ENCODE measurements at regions not wholly inside any gene's neighbourhood (a gene's known extent, or its start where the extent isn't known, plus 50 kb on each side); places are given as distances from the start of the nearest gene placed in this dataset.

DNA sequence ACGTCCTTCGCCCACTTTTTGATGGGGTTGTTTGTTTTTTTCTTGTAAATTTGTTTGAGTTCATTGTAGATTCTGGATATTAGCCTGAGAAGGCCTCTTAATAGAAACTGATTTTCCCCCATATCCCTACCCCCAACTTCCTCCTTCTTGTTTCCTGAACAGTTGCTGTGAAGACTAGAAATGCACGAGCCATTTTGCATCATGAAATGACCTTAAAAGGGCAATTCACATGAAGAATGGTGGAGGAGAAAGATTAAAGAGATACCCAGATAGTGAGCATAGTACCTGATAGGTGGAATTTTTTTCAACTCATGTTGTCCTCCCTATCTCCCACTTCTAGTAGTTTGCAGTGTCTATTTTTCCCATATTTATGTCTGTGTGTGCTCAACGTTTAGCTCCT is 55.2 kb upstream of the KCNH8 start:
- no peak for DNase-seq (ENCODE audit: low read depth in 2 of 2, low spot score in 1 of 2)

DNA sequence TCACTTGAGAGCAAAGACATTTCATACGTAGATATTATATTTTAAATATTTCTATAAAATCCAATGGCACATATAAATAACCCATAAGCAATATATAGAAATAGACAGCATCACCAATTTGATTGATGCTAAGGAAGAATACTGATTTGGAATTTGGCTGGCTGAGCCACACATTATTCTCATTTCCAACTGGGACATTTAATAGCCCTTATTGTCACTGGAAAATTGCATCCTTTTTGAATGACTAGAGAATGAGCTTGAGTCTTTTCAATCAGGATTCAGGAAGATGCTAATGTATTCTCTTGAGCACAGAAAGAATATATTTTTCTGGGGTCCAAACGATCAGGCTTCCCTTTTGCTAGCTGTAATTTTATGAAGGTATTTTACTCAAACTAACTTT is 70.9 kb upstream of the KCNH8 start:
- no peak for DNase-seq (ENCODE audit: low read depth in 2 of 2, low spot score in 1 of 2)

DNA sequence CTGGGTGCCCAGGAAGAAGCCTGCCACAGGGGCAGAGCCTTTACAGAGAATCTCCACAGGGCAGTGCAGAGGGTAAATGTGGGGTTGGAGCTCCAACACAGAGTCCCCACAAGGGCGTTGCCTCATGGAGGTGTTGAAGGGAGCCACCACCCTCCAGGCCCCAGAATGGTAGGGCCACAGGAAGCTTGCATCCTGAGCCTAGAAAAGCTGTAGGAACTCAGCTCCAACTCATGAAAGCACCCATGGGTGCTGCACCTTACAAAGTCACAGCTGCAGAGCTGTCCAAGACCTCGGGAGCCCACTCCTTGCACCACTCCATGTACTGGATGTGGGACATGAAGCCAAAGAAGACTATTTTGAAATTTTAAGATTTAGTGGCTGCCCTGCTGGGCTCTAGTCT is 73.3 kb upstream of the KCNH8 start:
- no peak for DNase-seq (ENCODE audit: low read depth in 2 of 2, low spot score in 1 of 2)

DNA sequence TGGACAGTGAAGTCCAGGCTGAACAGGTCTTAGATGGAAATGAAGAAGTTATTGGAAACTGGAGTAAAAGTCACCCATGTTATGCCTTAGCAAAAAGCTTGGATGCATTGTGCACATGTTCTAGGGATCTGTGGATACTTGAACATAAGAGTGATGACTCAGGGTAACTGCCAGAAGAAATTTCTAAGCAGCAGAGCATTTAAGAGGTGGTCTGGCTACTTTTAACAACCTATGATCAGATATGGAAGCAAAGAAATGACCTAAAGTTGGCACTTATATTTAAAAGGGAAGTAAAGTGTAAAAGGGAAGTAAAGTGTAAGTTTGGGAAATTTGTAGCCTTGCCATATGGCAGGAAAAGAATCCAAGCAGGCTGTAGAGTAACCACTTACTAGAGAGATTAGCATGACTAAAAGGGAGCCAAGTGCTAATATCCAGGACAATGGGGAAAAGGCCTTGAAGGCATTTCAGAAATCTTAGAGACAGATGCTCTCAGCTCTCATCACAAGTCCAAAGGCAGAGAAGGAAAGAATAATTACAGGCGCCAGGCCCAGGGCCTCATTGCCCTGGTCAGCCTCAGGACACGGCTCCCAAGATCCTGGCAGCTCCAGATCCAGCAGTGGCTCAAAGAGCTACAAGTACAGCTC is 73.9 kb upstream of the KCNH8 start:
- no peak for DNase-seq (ENCODE audit: low read depth in 2 of 2, low spot score in 1 of 2)

DNA sequence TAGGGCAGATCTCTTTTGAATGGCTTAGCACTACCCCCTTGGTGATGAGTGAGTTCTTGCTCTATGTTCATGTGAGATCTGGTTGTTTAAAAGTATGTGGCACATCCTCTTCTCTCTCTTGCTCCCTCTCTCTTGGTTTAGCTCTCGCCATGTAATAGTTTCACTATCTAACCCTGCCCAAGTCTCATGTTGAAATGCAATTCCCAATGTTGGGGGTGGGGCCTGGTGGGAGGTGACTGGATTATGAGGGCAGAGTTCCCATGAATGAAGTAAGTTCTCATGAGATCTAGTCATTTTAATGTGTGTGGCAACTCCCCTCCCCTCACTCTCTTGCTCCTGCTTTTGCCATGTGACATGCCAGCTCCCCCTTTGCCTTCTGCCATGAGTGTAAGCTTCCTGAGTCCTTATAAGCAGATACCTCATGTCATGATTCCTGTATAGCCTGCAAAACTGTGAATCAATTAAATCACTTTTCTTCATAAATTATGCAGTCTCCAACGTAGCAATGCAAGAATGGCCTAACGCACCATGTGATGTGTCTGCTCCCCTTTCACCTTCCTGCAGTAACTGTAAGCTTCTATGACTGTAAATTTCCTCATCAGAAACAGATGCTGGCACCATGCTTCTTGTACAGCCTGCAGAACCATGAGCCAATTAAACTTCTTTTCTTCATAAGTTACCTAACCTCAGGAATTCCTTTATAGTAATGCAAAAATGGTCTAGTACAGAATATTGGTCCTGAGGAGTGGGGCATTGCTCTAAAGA is 74.8 kb upstream of the KCNH8 start:
- DNase-seq (ENCODE audit: low read depth in 2 of 2, low spot score in 1 of 2): no peak

DNA sequence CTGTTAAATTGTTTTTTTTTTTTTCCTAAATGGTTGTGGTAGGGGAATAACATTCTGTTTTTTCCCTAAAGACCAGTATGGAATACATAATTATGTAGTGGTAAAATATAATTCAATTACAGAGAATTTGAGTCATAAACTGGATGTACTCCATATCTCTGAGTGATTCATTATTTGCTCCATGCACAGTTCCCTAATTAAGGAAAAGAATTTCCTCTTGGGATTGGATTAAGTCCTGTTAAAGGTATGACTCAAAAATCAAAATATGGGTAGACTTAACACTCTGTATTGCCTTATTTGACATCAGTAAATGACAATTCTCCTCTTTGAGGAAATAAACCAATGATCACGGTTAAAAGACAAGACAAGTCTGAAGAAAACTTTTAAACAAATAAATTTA is 78.0 kb upstream of the KCNH8 start:
- DNase-seq (ENCODE audit: low read depth in 2 of 2, low spot score in 1 of 2): no peak

DNA sequence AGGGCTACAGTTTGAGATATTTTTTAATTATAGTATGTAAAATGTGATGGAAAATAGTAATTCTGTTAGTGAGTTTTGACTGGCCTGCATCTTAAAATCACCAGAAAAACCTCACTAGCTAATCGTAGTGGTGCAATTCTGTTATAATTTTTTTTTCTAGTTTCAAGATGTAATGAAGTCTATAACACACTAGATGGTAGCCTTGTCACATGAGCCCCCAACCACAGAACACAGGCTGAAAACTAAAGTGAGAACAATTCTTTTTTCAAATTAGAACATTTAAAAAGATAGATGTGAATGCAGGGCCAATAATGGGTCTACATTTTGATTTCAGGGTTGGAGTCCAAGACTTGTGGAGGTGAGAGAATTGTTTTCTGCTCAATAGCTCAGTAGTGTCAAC is 83.3 kb upstream of the KCNH8 start:
- DNase-seq (ENCODE audit: low read depth in 2 of 2, low spot score in 1 of 2): no peak

DNA sequence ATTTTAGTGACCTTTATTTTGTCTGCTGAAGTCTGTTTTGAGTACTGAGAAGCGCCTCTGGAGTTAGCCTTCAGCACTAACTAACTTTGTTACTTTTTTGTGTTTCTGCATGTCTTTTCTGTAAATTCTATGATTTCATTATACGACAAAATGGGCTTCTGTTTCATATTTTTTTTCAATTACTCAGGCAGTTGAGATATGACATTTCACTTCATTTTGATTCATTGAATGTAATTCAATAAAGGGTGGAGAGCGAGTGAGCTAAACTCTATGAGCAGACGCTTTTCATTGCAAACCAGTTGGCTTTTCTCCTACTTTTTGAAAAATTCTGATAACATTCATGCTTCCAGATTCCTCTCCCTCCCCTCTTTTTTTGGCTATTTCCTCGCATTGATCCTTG is 84.4 kb upstream of the KCNH8 start:
- DNase-seq (ENCODE audit: low read depth in 2 of 2, low spot score in 1 of 2): no peak

DNA sequence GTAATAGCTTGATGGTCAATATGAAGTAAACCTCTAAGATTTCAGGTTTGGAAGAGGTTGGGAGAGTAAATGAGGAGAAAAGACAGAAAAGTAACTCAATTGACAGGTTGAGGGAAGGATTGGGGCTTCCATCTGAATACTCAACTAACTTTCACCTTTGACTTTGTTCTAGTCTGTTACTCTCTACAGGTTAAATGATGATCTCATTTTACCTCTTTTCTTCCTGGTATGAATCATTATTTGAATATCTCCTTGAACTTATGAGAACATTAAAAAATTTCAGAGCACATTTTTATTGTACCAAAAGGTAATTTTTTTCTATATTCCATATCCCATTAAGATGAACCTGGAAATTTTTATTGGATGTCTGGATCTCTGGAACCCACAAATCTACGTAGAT is 87.9 kb upstream of the KCNH8 start:
- no peak for DNase-seq (ENCODE audit: low read depth in 2 of 2, low spot score in 1 of 2)

DNA sequence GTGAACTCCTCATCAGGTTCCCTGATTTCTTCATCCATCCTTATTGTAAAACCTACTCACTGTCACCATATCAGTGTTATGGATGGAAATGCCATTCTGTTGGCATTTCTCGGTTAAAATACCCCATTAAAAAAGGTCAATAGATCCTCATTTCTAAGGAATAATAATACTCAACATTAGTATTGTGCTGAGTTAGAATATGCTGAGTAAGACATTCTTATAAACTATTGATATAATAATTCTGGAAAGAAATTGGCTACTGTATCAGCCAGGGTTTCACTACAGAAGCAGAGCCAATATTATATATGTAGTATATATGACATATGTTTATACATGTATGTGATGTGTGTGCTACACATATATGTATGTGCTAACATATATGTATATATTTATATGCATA is 95.4 kb upstream of the KCNH8 start:
- no peak for DNase-seq (ENCODE audit: low read depth in 2 of 2, low spot score in 1 of 2)

DNA sequence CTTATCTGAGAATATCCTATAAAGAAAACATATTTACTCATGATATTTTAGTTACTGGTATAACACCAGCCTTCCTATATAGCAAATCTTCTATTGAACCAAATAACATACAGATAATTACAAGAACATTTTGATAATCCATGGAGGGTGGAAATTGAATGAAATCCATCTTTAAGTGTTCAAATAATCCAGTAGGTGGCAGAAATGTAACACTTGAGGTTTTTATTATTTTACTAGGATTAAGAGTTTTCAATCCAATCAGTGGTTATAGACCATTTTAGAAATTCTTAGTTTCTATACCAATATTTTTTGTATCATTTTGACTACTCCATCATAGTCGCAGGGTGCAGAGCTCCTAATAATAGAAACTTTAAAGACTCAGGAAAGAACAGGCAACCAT is 101.9 kb upstream of the KCNH8 start:
- no peak for DNase-seq (ENCODE audit: low read depth in 2 of 2, low spot score in 1 of 2)

DNA sequence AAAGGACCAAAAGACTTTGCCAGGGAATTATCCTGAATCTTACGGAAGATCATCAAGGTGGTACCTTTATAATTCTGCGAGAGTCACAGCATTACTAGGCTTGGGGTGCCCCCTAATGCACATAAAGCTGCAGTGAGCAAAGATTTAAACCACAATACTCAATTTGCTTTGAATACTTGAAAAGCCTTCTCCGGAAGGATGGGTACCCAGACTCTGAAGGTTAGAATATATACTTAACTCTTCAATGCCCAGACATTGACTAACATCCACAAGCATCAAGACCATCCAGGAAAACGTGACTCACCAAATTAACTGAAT is 117.8 kb upstream of the KCNH8 start:
- DNase-seq (ENCODE audit: low read depth in 2 of 2, low spot score in 1 of 2): no peak

DNA sequence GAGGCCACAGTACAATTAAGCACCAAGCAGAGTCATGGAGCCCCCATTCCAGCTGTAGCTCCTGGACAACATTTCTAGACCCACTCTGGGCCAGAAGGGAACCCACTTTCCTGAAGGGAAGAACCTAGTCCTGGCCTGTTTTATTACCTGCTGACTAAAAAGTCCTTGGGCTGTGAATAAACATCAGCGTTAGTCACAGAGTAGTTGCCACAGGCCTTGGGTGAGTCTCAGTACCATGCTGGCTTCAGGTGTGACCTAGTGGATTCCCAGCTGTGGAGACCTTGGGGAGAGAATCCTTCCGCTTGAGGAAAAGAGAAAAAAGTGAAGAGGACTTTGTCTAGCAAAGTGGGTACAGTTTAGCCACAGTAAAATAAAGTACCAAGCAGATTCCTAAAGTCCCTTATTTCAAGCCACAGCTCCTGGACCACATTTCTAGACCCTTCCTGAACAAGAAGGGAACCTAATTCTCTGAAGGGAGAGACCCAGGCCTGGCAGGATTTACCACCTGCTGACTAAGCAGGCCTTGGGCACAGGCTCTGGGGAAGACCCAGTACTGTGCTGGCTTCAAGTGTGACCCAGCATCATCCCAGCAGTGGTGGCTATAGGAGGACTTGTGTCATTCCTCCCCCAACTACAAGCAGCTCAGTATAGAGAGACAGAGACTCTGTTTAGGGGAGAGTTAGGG is 118.3 kb upstream of the KCNH8 start:
- no peak for DNase-seq (ENCODE audit: low read depth in 2 of 2, low spot score in 1 of 2)

DNA sequence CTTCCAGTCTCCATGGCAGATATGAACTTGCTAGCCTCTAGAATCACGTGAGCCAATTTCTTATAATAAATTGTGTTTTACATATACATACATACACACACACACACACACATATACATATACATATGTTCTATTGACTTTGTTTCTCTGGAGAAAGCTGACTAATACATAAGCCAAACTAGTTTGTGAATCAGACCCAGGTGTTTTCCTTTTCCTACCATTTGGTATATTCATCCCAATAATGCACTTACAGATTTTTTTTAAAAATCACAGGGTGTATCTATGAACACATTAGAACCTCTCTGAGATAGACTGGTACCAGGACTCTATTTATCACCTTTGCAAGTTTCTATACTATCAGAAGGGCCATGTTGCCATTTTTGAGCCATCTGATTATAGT is 122.9 kb upstream of the KCNH8 start:
- no peak for DNase-seq (ENCODE audit: low read depth in 2 of 2, low spot score in 1 of 2)

DNA sequence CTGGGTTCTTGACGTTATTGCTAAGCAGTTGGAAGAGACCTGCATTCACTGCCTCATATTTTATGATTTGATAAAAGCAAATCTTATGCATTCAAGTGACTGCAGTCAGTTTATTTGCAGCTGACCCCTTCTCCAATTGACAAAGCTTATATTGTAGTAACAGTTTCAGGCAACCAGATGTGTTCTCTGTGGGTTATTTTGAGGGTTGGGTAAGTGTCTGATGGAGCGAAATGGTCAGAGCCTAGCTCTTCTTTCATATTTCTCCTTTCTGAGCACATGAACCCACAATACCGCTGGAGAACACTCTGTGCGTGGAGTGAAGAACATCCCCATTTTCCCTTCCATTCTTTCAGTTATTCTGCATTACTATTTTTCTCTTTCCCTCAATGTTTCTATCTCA is 125.8 kb upstream of the KCNH8 start:
- DNase-seq (ENCODE audit: low read depth in 2 of 2, low spot score in 1 of 2): no peak

DNA sequence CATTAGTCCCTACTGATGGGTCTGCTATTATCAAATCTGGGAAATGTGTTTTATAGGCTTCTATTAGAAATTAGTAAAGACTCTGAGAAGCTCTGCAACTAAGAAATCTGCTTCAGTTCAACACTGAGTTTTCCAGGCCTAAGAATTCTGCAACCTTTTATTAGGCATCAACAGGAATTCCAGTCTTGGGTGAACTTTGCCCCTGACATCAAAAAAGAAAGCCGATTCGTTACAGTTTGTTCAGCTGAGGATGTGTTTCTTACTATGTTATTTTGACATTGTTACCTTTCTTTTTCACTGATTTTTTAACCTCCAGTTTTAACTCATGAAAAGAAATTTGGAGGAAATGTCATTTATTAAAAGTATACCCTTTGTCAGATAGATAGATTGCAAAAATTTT is 131.5 kb upstream of the KCNH8 start:
- no peak for DNase-seq (ENCODE audit: low read depth in 2 of 2, low spot score in 1 of 2)

DNA sequence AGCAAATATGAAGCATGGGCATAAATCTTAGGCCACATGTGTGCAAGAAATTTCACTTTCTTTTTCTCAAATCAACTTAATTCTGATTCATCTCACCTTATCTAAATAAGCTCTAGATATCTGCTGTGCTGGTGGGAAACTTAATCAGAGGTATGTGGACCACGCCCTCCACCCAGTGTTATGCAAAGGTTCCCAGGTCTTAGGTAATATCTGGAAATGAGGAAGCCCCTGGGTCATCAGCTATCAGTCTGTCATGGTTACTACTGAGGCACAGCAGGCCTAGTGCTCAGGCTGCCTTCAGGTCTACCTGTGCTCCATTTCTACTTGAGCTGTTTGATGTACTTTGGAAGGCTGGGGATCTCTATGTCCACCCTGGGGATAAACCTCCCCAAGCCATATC is 134.4 kb upstream of the KCNH8 start:
- DNase-seq (ENCODE audit: low read depth in 2 of 2, low spot score in 1 of 2): no peak

DNA sequence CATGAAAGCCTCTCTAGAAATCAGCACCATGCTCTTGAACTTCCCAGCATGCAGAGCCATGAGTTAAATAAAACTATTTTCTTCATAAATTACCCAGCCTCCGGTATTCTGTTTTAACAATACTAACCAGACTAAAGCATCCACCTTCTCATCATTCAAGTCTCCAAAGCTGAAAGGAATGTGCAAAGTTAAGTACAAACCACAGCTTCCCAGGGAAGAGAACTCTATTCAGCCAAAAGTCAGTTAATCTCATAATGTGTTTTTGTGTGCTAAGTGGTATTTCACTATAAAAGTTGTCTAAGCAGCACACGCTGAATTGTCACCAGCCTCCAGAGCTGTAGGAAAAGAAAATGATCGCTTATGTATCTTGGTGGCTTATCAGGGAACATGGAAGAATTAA is 135.5 kb upstream of the KCNH8 start:
- DNase-seq (ENCODE audit: low read depth in 2 of 2, low spot score in 1 of 2): no peak

DNA sequence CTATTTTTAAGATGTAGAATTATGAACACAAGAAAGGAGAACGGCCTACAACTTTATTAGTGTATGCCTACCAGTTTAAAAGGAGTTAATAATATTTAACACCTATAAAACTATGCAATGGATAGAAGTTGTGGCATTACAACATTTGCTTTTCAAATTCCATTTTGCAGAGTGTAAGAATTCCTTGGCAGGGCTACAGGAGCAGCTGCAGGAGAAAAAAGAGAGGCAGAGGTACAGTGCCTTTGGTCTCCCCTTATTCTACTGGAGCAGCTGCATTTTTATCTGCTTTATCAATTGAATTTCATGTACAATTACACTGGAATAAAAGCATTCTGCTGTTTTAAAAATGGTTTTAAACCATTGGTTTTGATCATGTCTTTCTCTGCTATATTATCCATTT is 145.7 kb upstream of the KCNH8 start:
- no peak for DNase-seq (ENCODE audit: low read depth in 2 of 2, low spot score in 1 of 2)

DNA sequence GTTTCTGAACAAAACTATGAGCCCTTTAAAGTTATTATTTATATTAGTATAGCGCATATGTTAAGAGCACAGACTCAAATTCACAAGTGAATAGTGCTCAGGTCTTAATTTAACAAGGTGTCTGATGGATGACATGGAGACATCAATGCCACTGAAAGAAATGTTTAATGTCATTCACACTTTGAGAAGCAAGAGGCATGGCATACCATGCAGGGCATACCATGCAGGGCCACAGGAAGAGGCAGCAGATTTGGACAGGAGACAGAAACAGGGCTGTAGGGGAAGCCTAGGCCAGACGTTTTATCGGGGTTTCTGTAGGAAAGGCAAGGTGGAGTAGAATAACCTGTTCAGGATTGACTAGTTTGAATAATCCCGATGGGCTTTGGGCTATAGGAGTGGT is 150.2 kb upstream of the KCNH8 start:
- no peak for DNase-seq (ENCODE audit: low read depth in 2 of 2, low spot score in 1 of 2)

DNA sequence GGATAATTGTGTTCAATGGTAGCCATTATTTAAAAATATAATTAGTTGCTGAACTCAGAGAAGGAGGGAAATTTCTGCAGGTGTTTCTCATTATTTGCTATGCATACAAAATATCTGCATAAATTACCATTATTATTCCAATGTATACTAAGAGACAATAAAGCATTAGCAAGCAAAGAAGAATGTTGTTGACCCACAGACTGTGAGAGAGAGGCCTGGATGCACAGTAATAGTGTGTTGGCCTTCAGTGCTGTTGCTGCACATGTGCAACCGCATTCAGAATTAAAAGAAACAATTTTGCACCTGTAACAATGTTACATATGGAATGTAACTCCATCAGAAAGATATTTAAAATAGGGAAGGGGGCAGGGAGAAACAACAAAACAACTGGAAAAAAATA is 155.6 kb upstream of the KCNH8 start:
- no peak for DNase-seq (ENCODE audit: low read depth in 2 of 2, low spot score in 1 of 2)

DNA sequence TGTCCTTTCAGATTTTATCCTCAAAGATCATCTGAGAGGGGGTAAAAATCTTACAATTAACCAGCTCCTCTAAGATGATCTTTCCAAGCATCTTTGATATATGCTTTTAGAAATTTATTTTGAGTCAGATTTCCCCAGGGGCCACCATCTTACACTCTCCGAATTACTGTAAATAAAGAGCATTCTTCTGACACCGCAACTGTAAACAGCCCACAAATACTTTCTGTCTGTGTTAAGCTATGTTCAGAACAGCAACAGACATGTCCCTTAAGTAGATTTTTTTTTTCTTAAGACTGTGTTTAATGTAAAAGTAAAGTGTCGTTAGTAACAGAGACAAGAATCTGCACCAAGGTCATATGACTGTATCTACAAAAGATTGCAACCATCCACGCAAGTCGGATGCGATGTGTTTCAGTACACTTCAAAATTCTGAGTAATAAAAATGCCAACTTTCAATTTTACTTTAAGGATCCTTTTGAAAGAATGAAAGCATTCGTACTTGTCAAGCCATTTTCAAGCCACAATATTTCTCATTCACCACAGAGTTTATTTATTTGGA is 159.0 kb upstream of the KCNH8 start:
- DNase-seq (ENCODE audit: low read depth in 2 of 2, low spot score in 1 of 2): no peak
